HG03103 (cell line): ENCODE measurements at regions not wholly inside any gene's neighbourhood (a gene's known extent, or its start where the extent isn't known, plus 50 kb on each side); places are given as distances from the start of the nearest gene placed in this dataset.

ENCODE experiments used
- ATAC-seq: cut with Tn5 transposase; IDR thresholded peaks from one replicate; pipeline ENCODE4 v1.9.1; 2021; ENCODE audit warnings: low read depth; ENCODE audit not compliant: unreplicated experiment

GRCh38 chr13:34587576-34587975, 354.5 kb upstream of the NBEA start:
- no peak for ATAC-seq

GRCh38 chr13:34588362-34588761, 353.7 kb upstream of the NBEA start:
- ATAC-seq = no peak

GRCh38 chr13:34589581-34589980, 352.5 kb upstream of the NBEA start:
- ATAC-seq = no peak

DNA sequence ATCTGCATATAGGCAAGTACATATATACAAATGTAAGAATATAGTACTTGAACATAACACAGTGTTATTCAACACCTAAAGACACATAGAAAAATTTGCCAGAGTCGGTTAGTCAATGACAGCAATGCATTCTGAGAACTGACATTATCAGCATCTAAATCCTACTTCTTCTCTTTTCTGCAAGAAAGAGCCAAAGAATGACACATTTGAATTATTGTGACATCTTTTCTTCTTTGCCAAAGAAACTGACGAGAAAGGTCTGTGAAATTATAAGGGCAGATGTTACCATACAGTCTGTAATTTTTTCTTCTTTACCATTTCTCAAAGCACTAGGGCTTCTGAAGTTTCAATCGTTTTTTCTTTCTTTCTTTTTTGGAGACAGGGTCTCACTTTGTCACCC, 350.9 kb upstream of the NBEA start:
- ATAC-seq = no peak

DNA sequence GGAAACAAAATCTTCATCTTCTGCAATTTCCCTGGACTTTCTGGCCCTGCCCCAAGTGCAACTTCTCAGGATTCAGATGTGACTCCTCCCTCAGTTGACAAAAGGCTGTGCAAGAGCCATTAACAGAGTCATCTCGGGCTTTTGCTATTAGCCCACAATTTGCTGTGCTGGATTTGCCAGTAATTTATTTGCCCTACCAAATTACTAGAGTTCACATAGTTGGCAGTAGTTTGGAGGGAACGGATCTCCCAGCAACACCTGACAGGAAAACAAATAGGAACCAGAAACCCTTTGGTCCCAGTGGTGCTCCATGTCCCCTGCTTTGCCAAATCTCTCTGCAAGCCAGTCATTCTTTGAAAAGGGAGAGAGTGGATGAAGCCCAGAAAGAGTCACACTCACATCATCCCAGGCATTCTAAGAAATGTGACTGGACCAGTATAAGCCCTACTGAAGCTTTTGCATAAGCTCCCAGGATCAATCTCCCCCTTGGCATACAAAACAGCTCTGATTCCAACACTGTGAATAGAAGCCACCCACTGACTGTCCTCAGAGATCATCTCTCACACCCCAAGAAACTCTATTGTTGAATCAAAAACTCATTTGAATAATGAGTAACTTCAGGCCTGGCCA, 350.1 kb upstream of the NBEA start:
- no peak for ATAC-seq

- no peak for ATAC-seq
Measured at GRCh38 chr13:34593658-34594057, 348.4 kb upstream of the NBEA start.

DNA sequence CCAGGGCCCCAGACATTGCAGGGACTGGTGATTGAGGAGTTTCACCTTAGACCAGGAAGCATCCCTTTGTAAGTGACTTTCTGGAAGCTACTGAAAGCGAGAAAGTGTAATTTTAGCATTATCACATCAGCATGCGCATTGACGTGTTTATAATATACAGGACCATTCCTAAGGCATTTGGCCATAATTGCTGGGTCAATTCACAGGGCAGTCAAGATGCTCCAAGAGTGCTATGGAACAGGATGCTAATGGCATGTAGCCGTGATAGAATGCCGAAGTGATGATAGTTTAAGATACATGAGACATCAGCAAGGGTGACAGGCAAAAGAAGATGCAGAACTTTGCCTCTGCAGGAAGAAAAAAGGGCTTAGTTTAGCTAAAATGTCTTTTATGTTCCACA, 347.6 kb upstream of the NBEA start:
- ATAC-seq = no peak

GRCh38 chr13:34608331-34608730, 333.7 kb upstream of the NBEA start:
- ATAC-seq = no peak

GRCh38 chr13:34611671-34612070, 330.4 kb upstream of the NBEA start:
- no peak for ATAC-seq

DNA sequence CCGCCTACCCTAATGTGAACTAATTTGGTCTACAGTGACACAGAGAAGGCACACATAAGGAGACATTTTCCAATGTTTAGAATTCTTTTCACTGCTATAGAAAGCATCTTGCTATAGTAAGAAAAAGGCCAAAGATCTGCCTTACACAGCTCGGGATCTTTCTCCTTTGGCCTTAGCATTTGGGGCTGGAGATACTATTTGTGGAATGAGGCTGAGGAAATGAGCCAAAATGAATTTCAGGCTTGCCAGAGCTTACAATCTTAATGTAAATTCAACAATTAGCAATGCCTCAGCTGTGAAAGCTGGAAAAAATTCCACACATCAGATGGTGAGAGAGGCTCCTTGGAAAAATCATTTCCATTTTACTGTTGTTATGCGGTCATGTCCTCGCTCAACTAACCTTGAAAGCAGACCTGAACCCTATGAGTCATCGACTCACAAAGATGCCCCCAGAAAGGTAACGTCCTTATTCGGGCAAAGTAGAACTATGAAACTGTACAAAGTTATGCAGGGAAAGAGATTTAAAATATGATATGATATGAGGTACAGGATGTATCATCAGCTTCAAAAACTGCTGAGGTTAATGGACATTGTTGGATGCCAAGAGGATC, 324.5 kb upstream of the NBEA start:
- ATAC-seq = no peak

DNA sequence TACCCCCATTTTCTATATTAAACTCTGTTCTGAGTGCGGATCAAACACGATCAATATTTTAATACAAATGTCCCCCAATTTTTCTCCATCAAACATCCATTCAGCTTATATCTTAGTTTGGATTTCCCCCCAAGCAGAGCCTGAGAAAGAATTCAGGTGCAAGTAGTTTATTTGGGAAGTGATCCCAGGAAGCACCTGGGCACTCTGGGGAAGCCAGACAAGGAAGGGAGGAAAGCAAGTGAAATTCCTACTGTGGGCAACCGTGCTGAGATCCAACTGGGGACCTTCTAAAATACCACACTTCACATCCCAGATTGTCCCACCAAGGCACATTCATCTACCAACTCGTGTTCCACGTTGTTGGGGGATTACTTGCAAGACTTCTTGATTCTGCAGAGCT, 323.4 kb upstream of the NBEA start:
- ATAC-seq = no peak

GRCh38 chr13:34619326-34619725, 322.7 kb upstream of the NBEA start:
- no peak for ATAC-seq

DNA sequence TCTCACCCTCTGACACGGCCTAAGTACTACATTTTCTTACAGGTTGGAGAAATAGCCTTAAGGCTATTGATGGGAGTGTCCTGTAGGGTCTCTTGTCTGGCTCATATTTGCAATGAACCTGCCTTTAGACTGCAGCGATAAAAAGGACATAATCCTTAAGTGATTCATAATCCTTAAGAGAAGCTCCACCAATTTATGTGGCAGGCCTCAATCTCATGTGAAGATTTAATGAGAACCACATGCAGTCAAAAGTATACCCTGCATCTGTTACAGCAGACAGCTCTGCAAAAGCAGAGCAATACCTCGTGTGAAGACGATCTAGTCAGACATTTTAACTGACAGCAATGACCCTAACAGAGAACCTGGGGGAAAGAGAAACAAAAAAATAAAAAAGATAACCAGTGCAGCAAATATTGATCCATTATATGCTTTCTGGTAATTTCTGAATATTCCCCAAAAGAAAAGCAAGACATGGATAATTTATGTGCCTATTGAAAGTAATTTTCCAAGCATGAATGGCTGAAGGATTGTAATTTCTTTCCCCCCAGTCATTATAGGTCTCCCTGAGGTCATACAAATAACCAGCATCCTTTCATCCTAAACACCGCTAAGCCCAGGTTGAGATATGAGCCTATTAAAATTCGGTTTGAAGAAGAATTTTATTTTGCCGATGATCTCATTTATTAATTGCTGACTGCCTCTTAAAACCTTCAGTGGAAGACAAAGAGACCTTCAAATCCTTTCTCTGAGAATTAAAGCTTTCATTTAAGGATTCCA, 321.8 kb upstream of the NBEA start:
- ATAC-seq = no peak

- no peak for ATAC-seq
Measured at GRCh38 chr13:34620862-34621261, 321.2 kb upstream of the NBEA start.

DNA sequence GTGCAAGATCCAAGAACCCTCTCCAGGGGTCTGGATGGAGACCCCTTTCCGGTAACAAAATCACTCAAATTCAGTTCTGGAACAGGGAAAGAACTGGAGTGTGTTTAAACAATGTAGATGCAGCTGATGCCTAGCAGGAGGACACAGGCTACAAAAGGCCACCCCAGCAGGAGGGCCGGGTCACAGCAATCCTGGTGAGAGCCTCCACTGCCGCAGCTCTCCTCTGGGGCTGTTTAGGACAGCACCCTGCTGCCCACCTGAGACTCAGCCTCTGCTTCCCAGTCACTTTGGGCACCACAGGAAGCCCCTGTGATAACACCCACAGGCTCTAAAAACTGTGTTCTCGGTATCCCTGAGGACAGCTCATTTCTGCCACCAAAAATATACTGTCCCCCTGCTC, 318.7 kb upstream of the NBEA start:
- no peak for ATAC-seq

DNA sequence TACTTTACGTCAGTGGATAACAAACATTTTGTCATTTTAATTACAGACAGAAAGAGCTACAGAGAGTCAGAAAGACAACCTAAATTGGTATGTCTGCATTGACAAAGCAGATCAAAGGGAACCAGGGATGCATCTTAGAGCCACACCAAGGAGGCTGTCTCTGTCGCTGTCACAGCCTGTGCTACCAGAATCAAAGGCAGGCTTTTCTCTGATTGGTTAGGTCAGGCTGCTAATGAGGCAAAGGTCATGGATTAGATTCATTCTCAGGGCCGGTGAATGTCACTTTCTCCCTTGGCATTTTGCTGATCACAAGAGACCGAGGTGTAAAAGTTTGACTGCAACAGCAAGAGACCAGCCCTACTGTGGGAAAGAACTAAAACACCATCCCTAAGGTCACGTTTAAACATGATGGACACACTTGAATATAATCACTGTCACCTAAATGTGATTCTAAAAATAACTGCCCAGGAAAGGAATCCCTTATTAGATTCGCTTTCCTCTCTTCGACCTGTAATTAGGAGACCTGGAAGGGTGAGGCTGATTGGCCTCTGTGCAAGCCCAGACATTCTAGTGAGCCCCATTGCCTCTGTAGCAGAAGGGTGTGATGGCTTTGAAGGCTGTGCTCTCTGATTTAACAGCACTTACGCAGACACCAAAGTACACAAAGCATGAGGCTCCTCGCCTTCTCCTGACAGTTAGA, 314.4 kb upstream of the NBEA start:
- ATAC-seq = no peak

- no peak for ATAC-seq
Measured at GRCh38 chr13:34628209-34628682, 313.8 kb upstream of the NBEA start.

DNA sequence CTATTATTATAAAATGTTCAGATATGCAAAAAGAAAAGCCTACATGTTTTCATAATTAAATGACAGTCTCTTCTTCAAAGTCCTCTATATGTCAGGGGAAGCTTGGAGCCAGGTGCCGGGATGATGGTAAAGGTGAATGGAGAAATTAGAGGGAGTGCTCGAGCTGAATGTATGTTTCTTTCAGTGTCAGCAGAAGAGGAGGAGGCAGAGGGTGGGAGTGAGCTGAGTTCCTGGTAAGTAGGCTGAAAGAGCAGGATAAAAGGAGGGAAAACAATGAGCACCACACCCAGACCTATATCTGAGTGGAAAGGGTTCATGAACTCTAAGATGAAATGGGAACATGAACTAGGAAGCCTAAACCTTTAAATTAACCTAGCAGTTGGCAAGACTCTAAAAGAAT, 307.6 kb upstream of the NBEA start:
- no peak for ATAC-seq

- ATAC-seq = no peak
Measured at GRCh38 chr13:34637138-34637537, 304.9 kb upstream of the NBEA start.

DNA sequence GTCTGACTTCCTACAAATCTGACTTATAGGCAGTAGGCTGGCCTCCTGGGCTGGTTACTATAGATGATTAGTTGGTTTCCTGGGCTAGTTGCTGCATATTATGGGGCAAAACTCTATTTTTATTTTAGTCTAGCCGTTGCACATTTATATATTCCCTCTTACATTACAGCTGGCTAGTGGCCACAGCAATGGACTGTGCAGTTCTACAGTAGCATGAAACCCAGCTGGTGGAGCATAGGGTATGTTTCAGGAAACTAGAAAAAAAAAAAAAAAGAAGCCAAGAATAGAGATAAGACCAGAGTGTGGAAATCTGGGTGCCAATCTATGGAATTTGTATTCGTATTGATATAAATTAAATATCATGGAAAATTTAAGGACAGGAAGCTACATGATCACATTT, 304.4 kb upstream of the NBEA start:
- ATAC-seq = no peak

- no peak for ATAC-seq
Measured at GRCh38 chr13:34638897-34639296, 303.2 kb upstream of the NBEA start.
